ENCODE measurements at regions not wholly inside any gene's neighbourhood (a gene's known extent, or its start where the extent isn't known, plus 50 kb on each side); places are given as distances from the start of the nearest gene placed in this dataset.

GRCh38 chr16:55179411-55179810 is 144.6 kb upstream of the IRX6 start:
- TF ChIP-seq POLR2A (IDR thresholded peaks at IDR 0.05) (no peak), CTCF (IDR thresholded peaks at IDR 0.05) (no peak)

Data from tibial nerve (tissue), 3 donors.